Brain microvascular endothelial cell (primary cell): ENCODE measurements at regions not wholly inside any gene's neighbourhood (a gene's known extent, or its start where the extent isn't known, plus 50 kb on each side); places are given as distances from the start of the nearest gene placed in this dataset.
A peak's percentile ranks its signal among the peaks of the same experiment; 100 is the strongest.

Experiments
- DNase-seq: peaks from one replicate; pipeline ENCODE4 v3.0.0-alpha.2; 2020
- H3K27ac ChIP-seq: fragments of 250-450 bp; sonication (Bioruptor Pico); 2 replicates; pipeline ENCODE4 v1.5.1; 2020; ENCODE audit warnings: mild to moderate bottlenecking, moderate library complexity
- H3K27me3 ChIP-seq: fragments of 250-450 bp; sonication (Bioruptor Pico); replicated peaks from 2 replicates; pipeline ENCODE4 v1.5.1; 2020; ENCODE audit warnings: mild to moderate bottlenecking
- H3K36me3 ChIP-seq: fragments of 250-450 bp; sonication (Bioruptor Pico); replicated peaks from 2 replicates; pipeline ENCODE4 v1.5.1; 2020; ENCODE audit warnings: mild to moderate bottlenecking
- H3K4me3 ChIP-seq: 2 replicates; pipeline ENCODE4 v1.5.1; 2011; ENCODE audit warnings: low read depth, mild to moderate bottlenecking, control low read depth, low read length, moderate library complexity
- CTCF ChIP-seq: IDR thresholded peaks from 2 replicates; pipeline ENCODE4 v1.5.1; 2011; ENCODE audit warnings: low read depth, mild to moderate bottlenecking, moderate library complexity, low read length, control low read depth, inconsistent platforms; ENCODE audit errors: missing control alignments
- in situ Hi-C: cut with HindIII; loops from 2 replicates; pipeline ENCODE4 v1.10.0; 2017; ENCODE audit warnings: low sequenced_read_pairs, low pct_ligation_motif_present

DNA sequence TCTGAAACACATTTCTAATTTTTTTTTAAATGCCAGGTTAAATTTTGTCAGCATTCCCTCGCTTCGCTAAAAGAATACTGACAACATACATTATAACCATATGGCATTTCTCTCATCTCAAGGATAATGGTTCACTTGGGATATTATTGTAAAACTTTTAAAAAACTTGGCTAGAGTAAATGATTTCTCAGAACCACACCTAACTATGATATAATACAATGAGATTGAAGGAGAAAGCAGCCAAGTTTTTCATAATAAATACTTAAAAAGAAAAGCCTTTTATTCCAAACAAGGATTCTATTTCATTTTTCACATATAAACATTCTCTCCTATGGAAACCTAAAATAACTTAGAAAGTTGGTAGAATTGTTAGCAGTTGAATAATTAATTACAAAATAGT lies 413.9 kb downstream of the HGF start:
- H3K27ac ChIP-seq: no peak overlapping the region
- no peaks in the 10 kb centered on the region for H3K36me3 ChIP-seq
- in situ Hi-C loops: no loop called here
- no peak for TF ChIP-seq CTCF
- no peak for DNase-seq
- no peak overlapping the region for H3K4me3 ChIP-seq
- H3K27me3 ChIP-seq: no peaks in the 10 kb centered on the region

- Histone ChIP-seq H3K27ac (no peak overlapping the region), H3K4me3 (no peak overlapping the region), H3K27me3 (no peaks in the 10 kb centered on the region), H3K36me3 (no peaks in the 10 kb centered on the region)
- in situ Hi-C loops: no loop called here
- TF ChIP-seq CTCF: no peak
- no peak for DNase-seq
Measured at GRCh38 chr7:81349044-81349443, 420.8 kb downstream of the HGF start.

DNA sequence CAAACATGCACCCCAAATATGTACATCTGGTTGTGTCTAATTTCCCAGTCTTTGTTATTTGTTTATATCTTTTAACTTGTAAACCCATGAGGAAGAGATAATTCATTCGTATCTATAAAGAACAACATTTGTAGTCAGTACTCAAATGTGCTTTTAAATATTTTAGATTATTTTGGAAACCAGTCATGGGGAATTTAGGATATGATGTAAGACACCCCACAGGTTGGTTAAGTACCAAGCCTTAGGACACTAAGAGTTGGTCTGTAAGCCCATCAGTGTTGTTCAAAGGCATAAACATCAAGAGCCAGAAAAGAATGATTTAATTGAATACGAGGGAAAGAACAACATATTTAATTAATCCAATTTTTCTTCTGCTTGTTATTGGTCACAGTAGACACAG lies 421.1 kb upstream of the SEMA3C start:
- in situ Hi-C loops: no loop called here
- no peak for DNase-seq
- TF ChIP-seq CTCF: no peak
- Histone ChIP-seq H3K4me3 (no peak overlapping the region), H3K27ac (no peak overlapping the region), H3K36me3 (no peaks in the 10 kb centered on the region), H3K27me3 (no peaks in the 10 kb centered on the region)

DNA sequence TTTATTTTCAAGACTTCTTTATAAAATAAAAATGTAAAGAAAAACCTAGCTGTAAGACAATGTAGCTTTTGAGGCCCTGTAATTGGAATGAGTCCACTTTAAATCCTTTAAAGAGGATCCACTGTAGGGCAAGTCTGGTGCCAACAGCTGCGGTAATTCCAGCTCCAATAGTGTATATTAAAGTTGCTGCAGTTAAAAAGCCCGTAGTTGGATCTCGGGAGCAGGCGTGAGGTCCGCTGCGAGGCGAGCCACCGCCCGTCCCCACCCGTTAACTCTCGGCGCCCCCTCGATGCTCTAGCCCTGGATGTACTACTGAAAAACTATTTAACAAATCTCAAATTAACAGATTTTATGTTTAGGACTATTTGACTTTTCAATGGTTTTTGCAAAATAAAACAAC lies 414.7 kb upstream of the SEMA3C start:
- Histone ChIP-seq H3K4me3 (no peak overlapping the region), H3K27me3 (no peaks in the 10 kb centered on the region), H3K36me3 (no peaks in the 10 kb centered on the region), H3K27ac (no peak overlapping the region)
- DNase-seq: no peak
- in situ Hi-C loops: no loop called here
- TF ChIP-seq CTCF: no peak

GRCh38 chr7:81333004-81333403 lies 414.2 kb upstream of the SEMA3C start:
- DNase-seq: peak; percentile 38
- H3K27ac ChIP-seq: no peak overlapping the region
- no peaks in the 10 kb centered on the region for H3K36me3 ChIP-seq
- no peak overlapping the region for H3K4me3 ChIP-seq
- no peaks in the 10 kb centered on the region for H3K27me3 ChIP-seq
- TF ChIP-seq CTCF: no peak
- in situ Hi-C loops: no loop called here

GRCh38 chr7:81331061-81332018 lies 412.5 kb upstream of the SEMA3C start:
- Histone ChIP-seq H3K27me3 (no peaks in the 10 kb centered on the region), H3K4me3 (no peak overlapping the region), H3K36me3 (no peaks in the 10 kb centered on the region), H3K27ac (no peak overlapping the region)
- in situ Hi-C loops: no loop called here
- DNase-seq: peak; percentile 47
- TF ChIP-seq CTCF: no peak
